22Rv1 (cell line): ENCODE measurements at regions not wholly inside any gene's neighbourhood (a gene's known extent, or its start where the extent isn't known, plus 50 kb on each side); places are given as distances from the start of the nearest gene placed in this dataset.
"Not testable (repeated sequence)": the region's sequence is repeated elsewhere in the genome, so short reads cannot be mapped to it uniquely, and the experiment has no call there.

ENCODE experiments used
- ZFX ChIP-seq: fragments of 450-650 bp; IDR thresholded peaks from 2 replicates; pipeline ENCODE4 v1.6.1; 2017; ENCODE audit warnings: antibody characterized with exemption, borderline replicate concordance
- TF ChIP-seq, protein P1 (sequence below): fragments of 450-650 bp; IDR thresholded peaks from 2 replicates; pipeline ENCODE4 v1.5.1; 2017; ENCODE audit warnings: mild to moderate bottlenecking

GRCh38 chr13:18284040-18284439, 897.6 kb downstream of the TUBA3C start:
- TF ChIP-seq, protein P1, sequence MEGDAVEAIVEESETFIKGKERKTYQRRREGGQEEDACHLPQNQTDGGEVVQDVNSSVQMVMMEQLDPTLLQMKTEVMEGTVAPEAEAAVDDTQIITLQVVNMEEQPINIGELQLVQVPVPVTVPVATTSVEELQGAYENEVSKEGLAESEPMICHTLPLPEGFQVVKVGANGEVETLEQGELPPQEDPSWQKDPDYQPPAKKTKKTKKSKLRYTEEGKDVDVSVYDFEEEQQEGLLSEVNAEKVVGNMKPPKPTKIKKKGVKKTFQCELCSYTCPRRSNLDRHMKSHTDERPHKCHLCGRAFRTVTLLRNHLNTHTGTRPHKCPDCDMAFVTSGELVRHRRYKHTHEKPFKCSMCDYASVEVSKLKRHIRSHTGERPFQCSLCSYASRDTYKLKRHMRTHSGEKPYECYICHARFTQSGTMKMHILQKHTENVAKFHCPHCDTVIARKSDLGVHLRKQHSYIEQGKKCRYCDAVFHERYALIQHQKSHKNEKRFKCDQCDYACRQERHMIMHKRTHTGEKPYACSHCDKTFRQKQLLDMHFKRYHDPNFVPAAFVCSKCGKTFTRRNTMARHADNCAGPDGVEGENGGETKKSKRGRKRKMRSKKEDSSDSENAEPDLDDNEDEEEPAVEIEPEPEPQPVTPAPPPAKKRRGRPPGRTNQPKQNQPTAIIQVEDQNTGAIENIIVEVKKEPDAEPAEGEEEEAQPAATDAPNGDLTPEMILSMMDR: not testable (repeated sequence)
- not testable (repeated sequence) for TF ChIP-seq ZFX
